ENCODE measurements at regions not wholly inside any gene's neighbourhood (a gene's known extent, or its start where the extent isn't known, plus 50 kb on each side); places are given as distances from the start of the nearest gene placed in this dataset.

- Histone ChIP-seq H3K9me3 (ENCODE audit: control insufficient read depth, low read depth, low read length) (no peaks in the 10 kb centered on the region), H3K4me2 (ENCODE audit: control insufficient read depth, extremely low read depth, insufficient read depth, low read depth, low read length) (no peak overlapping the region)
These were observed 167.3 kb upstream of the CPNE8 start for GRCh38 chr12:39072658-39073057.

GRCh38 chr12:39071611-39072010 lies 166.2 kb upstream of the CPNE8 start:
- TF ChIP-seq EZH2 (IDR thresholded peaks at IDR 0.05; ENCODE audit: low read length) (no peak), CTCF (optimal IDR thresholded peaks at IDR 0.05 in 1 of 3, IDR thresholded peaks at IDR 0.05 in 1 of 3, conservative IDR thresholded peaks at IDR 0.05 in 1 of 3; ENCODE audit: extremely low read depth in 1 of 3, insufficient read depth in 2 of 3, low read length in 3 of 3) (no peak)
- Histone ChIP-seq H3K4me2 (ENCODE audit: control insufficient read depth, extremely low read depth, insufficient read depth, low read depth, low read length) (no peak overlapping the region), H3K27me3 (ENCODE audit: control insufficient read depth, extremely low read depth, insufficient read depth, low read length) (no peaks in the 10 kb centered on the region), H3K79me2 (ENCODE audit: control insufficient read depth, insufficient read depth, low read length) (no peaks in the 10 kb centered on the region), H2AFZ (ENCODE audit: control insufficient read depth, low read length) (no peak overlapping the region), H3K4me1 (ENCODE audit: control insufficient read depth, extremely low read depth, insufficient read depth, low read length) (no peaks in the 10 kb centered on the region), H3K9ac (ENCODE audit: control insufficient read depth, extremely low read depth, insufficient read depth, low read length) (no peak overlapping the region), H3K36me3 (ENCODE audit: control insufficient read depth in 2 of 2, extremely low read depth in 1 of 2, insufficient read depth in 2 of 2, low read length in 2 of 2) (no peaks in the 10 kb centered on the region), H4K20me1 (ENCODE audit: control insufficient read depth, extremely low read depth, insufficient read depth, low read length) (no peaks in the 10 kb centered on the region), H3K9me1 (ENCODE audit: control insufficient read depth, extremely low read depth, insufficient read depth, low read length) (no peaks in the 10 kb centered on the region), H3K9me3 (ENCODE audit: control insufficient read depth, low read depth, low read length) (no peaks in the 10 kb centered on the region), H3K27ac (ENCODE audit: control insufficient read depth, insufficient read depth, low read length) (no peak overlapping the region), H3K4me3 (ENCODE audit: control insufficient read depth in 2 of 3, extremely low read depth in 1 of 3, insufficient read depth in 2 of 3, low read depth in 1 of 3, low read length in 3 of 3) (no peak overlapping the region)
- DNase-seq (ENCODE audit: low read depth, low spot score) (no peak), FAIRE-seq (no peak)
- dilution Hi-C loops (cut with MboI; ENCODE audit: extremely low pct_ligation_motif_present, low sequenced_read_pairs) = loop anchor here (25.0 kb wide), 1 partner anchor 134 kb away; no protein-coding TSS in a partner anchor

More at GRCh38 chr12:39072658-39073057, 167.3 kb upstream of the CPNE8 start:
- Histone ChIP-seq H3K36me3 (ENCODE audit: control insufficient read depth in 2 of 2, extremely low read depth in 1 of 2, insufficient read depth in 2 of 2, low read length in 2 of 2) (no peaks in the 10 kb centered on the region), H3K27me3 (ENCODE audit: control insufficient read depth, extremely low read depth, insufficient read depth, low read length) (no peaks in the 10 kb centered on the region), H3K27ac (ENCODE audit: control insufficient read depth, insufficient read depth, low read length) (no peak overlapping the region), H3K4me1 (ENCODE audit: control insufficient read depth, extremely low read depth, insufficient read depth, low read length) (no peaks in the 10 kb centered on the region), H2AFZ (ENCODE audit: control insufficient read depth, low read length) (no peak overlapping the region), H3K79me2 (ENCODE audit: control insufficient read depth, insufficient read depth, low read length) (no peaks in the 10 kb centered on the region), H3K4me3 (ENCODE audit: control insufficient read depth in 2 of 3, extremely low read depth in 1 of 3, insufficient read depth in 2 of 3, low read depth in 1 of 3, low read length in 3 of 3) (no peak overlapping the region), H3K9me1 (ENCODE audit: control insufficient read depth, extremely low read depth, insufficient read depth, low read length) (no peaks in the 10 kb centered on the region), H4K20me1 (ENCODE audit: control insufficient read depth, extremely low read depth, insufficient read depth, low read length) (no peaks in the 10 kb centered on the region), H3K9ac (ENCODE audit: control insufficient read depth, extremely low read depth, insufficient read depth, low read length) (no peak overlapping the region)
- dilution Hi-C loops (cut with MboI; ENCODE audit: extremely low pct_ligation_motif_present, low sequenced_read_pairs) = loop anchor here (25.0 kb wide), 1 partner anchor 135 kb away; no protein-coding TSS in a partner anchor
- TF ChIP-seq EZH2 (IDR thresholded peaks at IDR 0.05; ENCODE audit: low read length) (no peak), CTCF (optimal IDR thresholded peaks at IDR 0.05 in 1 of 3, IDR thresholded peaks at IDR 0.05 in 1 of 3, conservative IDR thresholded peaks at IDR 0.05 in 1 of 3; ENCODE audit: extremely low read depth in 1 of 3, insufficient read depth in 2 of 3, low read length in 3 of 3) (no peak)
- FAIRE-seq (no peak), DNase-seq (ENCODE audit: low read depth, low spot score) (no peak)

All from keratinocyte (primary cell).